ENCODE measurements at regions not wholly inside any gene's neighbourhood (a gene's known extent, or its start where the extent isn't known, plus 50 kb on each side); places are given as distances from the start of the nearest gene placed in this dataset.

GRCh38 chr16:87063543-87063942, 253.6 kb downstream of the C16orf95 start:
- Histone ChIP-seq H3K36me3 (ENCODE audit: control insufficient read depth in 3 of 3, insufficient read depth in 2 of 3, low read depth in 1 of 3, low read length in 3 of 3) (no peaks in the 10 kb centered on the region), H3K9me3 (ENCODE audit: control insufficient read depth in 2 of 2, insufficient read depth in 1 of 2, low read depth in 1 of 2, low read length in 1 of 2) (no peaks in the 10 kb centered on the region), H3K4me3 (ENCODE audit: low read depth in 1 of 3, low read length in 3 of 3) (no peak overlapping the region), H3K27me3 (ENCODE audit: control insufficient read depth in 3 of 3, insufficient read depth in 3 of 3, low read length in 3 of 3) (peaks cover 0 to 5% (median 2%) of the 10 kb centered on the region in 3 donors), H3K4me1 (ENCODE audit: control insufficient read depth in 3 of 3, insufficient read depth in 2 of 3, low read depth in 1 of 3, low read length in 2 of 3) (no peaks in the 10 kb centered on the region), H3K27ac (ENCODE audit: low read depth in 1 of 3, low read length in 2 of 3) (no peak overlapping the region)
- no peak for FAIRE-seq
- WGBS, 3 donors = 86 to 88% (median 86%) methylated on average over 19 of the region's 19 CpGs
- DNase-seq = no peak

DNA sequence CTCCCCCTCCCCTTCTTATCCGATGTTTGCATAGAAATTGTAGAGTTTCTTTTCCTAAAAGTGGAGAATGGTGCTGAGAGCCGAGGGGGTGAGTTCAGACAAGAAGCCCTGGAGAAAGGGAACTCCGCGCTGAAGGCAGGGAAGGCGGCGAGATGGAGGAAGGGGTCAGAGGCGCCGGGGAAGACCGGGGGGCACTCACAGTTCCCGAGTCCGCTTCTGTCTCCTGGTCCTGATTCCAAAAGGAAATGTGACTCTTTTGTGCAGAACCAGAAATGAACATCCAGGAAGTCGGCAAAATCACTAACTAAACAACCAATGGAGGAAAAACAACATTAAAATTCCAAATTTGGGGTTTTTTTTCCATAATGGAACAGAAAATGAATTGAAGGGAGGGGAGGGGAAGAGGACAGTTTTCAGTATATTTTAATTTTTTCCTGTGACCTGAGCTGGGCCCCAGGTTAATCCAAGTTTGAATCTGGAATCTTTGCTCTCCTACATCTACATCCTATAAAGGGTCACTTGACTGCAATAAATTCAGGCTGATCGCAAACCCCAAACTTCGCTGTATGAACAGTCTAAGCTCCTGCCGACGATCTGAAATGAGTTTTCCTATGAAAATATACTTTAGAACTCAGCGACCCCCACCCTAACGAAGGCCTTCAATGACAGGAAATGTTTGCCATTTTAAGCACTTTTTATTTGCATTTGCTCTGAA, 252.3 kb downstream of the C16orf95 start:
- Histone ChIP-seq H3K27ac (ENCODE audit: low read depth in 1 of 3, low read length in 2 of 3) (no peak overlapping the region), H3K27me3 (ENCODE audit: control insufficient read depth in 3 of 3, insufficient read depth in 3 of 3, low read length in 3 of 3) (peaks cover 0 to 5% (median 2%) of the 10 kb centered on the region in 3 donors), H3K9me3 (ENCODE audit: control insufficient read depth in 2 of 2, insufficient read depth in 1 of 2, low read depth in 1 of 2, low read length in 1 of 2) (no peaks in the 10 kb centered on the region), H3K4me1 (ENCODE audit: control insufficient read depth in 3 of 3, insufficient read depth in 2 of 3, low read depth in 1 of 3, low read length in 2 of 3) (no peaks in the 10 kb centered on the region), H3K36me3 (ENCODE audit: control insufficient read depth in 3 of 3, insufficient read depth in 2 of 3, low read depth in 1 of 3, low read length in 3 of 3) (no peaks in the 10 kb centered on the region), H3K4me3 (ENCODE audit: low read depth in 1 of 3, low read length in 3 of 3) (no peak overlapping the region)
- DNase-seq (no peak), FAIRE-seq (no peak)
- 53 to 60% (median 56%) methylated on average over 18 of the region's 18 CpGs for WGBS, 3 donors

GRCh38 chr16:87065446-87066132, 251.6 kb downstream of the C16orf95 start:
- H3K27me3 ChIP-seq (ENCODE audit: control insufficient read depth in 3 of 3, insufficient read depth in 3 of 3, low read length in 3 of 3) = peaks cover 0 to 5% (median 2%) of the 10 kb centered on the region in 3 donors
- DNase-seq (no peak), FAIRE-seq (no peak)
- no peaks in the 10 kb centered on the region for H3K9me3 ChIP-seq (ENCODE audit: control insufficient read depth in 2 of 2, insufficient read depth in 1 of 2, low read depth in 1 of 2, low read length in 1 of 2)
- H3K27ac ChIP-seq (ENCODE audit: low read depth in 1 of 3, low read length in 2 of 3) = no peak overlapping the region
- H3K4me3 ChIP-seq (ENCODE audit: low read depth in 1 of 3, low read length in 3 of 3) = no peak overlapping the region
- no peaks in the 10 kb centered on the region for H3K4me1 ChIP-seq (ENCODE audit: control insufficient read depth in 3 of 3, insufficient read depth in 2 of 3, low read depth in 1 of 3, low read length in 2 of 3)
- WGBS, 3 donors = 51 to 54% (median 52%) methylated on average over 14 of the region's 14 CpGs
- no peaks in the 10 kb centered on the region for H3K36me3 ChIP-seq (ENCODE audit: control insufficient read depth in 3 of 3, insufficient read depth in 2 of 3, low read depth in 1 of 3, low read length in 3 of 3)

DNA sequence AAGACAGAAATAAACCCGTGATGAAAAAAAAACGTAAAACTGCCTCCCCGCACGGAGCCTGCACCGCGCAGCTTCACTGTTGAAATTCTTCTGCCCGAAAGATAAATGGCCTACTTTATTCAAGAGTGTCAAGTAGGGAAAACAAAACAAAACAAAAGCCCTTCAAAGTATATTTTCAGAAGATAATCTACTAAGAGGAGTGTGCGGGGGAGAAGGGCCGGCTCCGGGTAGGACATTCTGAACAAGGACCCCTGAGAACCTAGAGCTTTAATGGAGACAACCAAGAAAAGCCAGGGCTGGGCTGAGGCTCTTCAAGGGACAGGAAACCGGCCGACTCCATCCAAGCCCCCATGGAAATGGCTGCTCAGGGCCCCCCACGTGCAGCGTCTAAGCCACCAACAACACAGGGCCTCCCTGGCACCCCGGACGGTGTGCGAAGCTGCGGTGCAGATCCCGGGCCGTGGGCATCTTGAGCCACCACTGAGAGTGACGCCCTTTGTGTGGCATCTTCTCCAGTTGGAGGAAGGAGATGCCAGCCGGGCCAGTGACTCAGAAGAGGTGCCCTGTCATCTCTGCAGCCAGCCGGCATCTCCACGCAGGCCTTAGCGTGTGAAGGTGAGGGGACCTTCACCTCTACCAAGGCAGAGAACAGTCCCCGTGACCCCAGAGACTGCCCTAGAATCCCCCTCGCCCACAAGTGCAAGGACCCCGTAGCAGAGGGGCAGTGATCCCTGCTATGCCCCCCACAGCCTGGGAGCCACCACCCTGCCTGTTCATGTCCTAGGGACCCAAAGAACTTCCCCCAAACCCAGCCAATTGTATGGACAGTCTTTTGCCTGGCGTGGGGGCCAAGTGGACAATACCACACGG, 250.8 kb downstream of the C16orf95 start:
- no peaks in the 10 kb centered on the region for H3K9me3 ChIP-seq (ENCODE audit: control insufficient read depth in 2 of 2, insufficient read depth in 1 of 2, low read depth in 1 of 2, low read length in 1 of 2)
- no peak for FAIRE-seq
- no peak for DNase-seq
- H3K4me1 ChIP-seq (ENCODE audit: control insufficient read depth in 3 of 3, insufficient read depth in 2 of 3, low read depth in 1 of 3, low read length in 2 of 3) = no peaks in the 10 kb centered on the region
- WGBS, 3 donors = 81 to 85% (median 84%) methylated on average over 30 of the region's 30 CpGs
- peaks cover 0 to 5% (median 2%) of the 10 kb centered on the region in 3 donors for H3K27me3 ChIP-seq (ENCODE audit: control insufficient read depth in 3 of 3, insufficient read depth in 3 of 3, low read length in 3 of 3)
- H3K27ac ChIP-seq (ENCODE audit: low read depth in 1 of 3, low read length in 2 of 3) = no peak overlapping the region
- H3K36me3 ChIP-seq (ENCODE audit: control insufficient read depth in 3 of 3, insufficient read depth in 2 of 3, low read depth in 1 of 3, low read length in 3 of 3) = no peaks in the 10 kb centered on the region
- no peak overlapping the region for H3K4me3 ChIP-seq (ENCODE audit: low read depth in 1 of 3, low read length in 3 of 3)

GRCh38 chr16:87067003-87067556, 250.1 kb downstream of the C16orf95 start:
- no peak for FAIRE-seq
- peaks cover 0 to 4% (median 2%) of the 10 kb centered on the region in 3 donors for H3K27me3 ChIP-seq (ENCODE audit: control insufficient read depth in 3 of 3, insufficient read depth in 3 of 3, low read length in 3 of 3)
- H3K9me3 ChIP-seq (ENCODE audit: control insufficient read depth in 2 of 2, insufficient read depth in 1 of 2, low read depth in 1 of 2, low read length in 1 of 2) = no peaks in the 10 kb centered on the region
- DNase-seq = no peak
- H3K4me3 ChIP-seq (ENCODE audit: low read depth in 1 of 3, low read length in 3 of 3) = no peak overlapping the region
- H3K27ac ChIP-seq (ENCODE audit: low read depth in 1 of 3, low read length in 2 of 3) = no peak overlapping the region
- H3K4me1 ChIP-seq (ENCODE audit: control insufficient read depth in 3 of 3, insufficient read depth in 2 of 3, low read depth in 1 of 3, low read length in 2 of 3) = no peaks in the 10 kb centered on the region
- no peaks in the 10 kb centered on the region for H3K36me3 ChIP-seq (ENCODE audit: control insufficient read depth in 3 of 3, insufficient read depth in 2 of 3, low read depth in 1 of 3, low read length in 3 of 3)
- WGBS, 3 donors = 74 to 86% (median 79%) methylated on average over 24 of the region's 24 CpGs

- FAIRE-seq (no peak), DNase-seq (no peak)
- no peak overlapping the region for H3K27ac ChIP-seq (ENCODE audit: low read depth in 1 of 3, low read length in 2 of 3)
- WGBS, 3 donors = 84 to 88% (median 86%) methylated on average over 40 of the region's 40 CpGs
- H3K4me1 ChIP-seq (ENCODE audit: control insufficient read depth in 3 of 3, insufficient read depth in 2 of 3, low read depth in 1 of 3, low read length in 2 of 3) = no peaks in the 10 kb centered on the region
- H3K4me3 ChIP-seq (ENCODE audit: low read depth in 1 of 3, low read length in 3 of 3) = no peak overlapping the region
- H3K27me3 ChIP-seq (ENCODE audit: control insufficient read depth in 3 of 3, insufficient read depth in 3 of 3, low read length in 3 of 3) = peaks cover 0 to 2% (median 2%) of the 10 kb centered on the region in 3 donors
- no peaks in the 10 kb centered on the region for H3K36me3 ChIP-seq (ENCODE audit: control insufficient read depth in 3 of 3, insufficient read depth in 2 of 3, low read depth in 1 of 3, low read length in 3 of 3)
- no peaks in the 10 kb centered on the region for H3K9me3 ChIP-seq (ENCODE audit: control insufficient read depth in 2 of 2, insufficient read depth in 1 of 2, low read depth in 1 of 2, low read length in 1 of 2)
Measured at GRCh38 chr16:87067836-87068761, 249.1 kb downstream of the C16orf95 start.

DNA sequence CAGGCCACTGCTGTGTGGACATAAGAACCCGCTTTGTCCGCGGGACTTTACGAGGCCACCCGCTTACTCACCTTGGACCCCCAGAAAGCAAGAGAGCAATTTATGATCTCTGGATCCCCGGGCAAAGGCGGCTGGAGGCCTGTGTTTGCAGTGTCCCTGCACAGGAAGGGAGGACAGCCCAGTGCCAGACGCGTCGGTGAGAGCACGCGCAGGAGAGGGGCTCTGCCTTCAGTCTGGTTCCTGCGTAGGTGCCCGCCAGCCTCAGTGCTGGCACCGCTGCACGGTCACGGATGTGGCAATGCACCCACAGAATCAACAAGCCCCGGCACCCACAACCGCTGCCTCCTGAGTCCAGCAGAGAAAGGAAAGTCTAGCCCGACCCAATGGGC, 248.4 kb downstream of the C16orf95 start:
- no peak for FAIRE-seq
- Histone ChIP-seq H3K27me3 (ENCODE audit: control insufficient read depth in 3 of 3, insufficient read depth in 3 of 3, low read length in 3 of 3) (peaks cover 0 to 2% (median 2%) of the 10 kb centered on the region in 3 donors), H3K4me1 (ENCODE audit: control insufficient read depth in 3 of 3, insufficient read depth in 2 of 3, low read depth in 1 of 3, low read length in 2 of 3) (no peaks in the 10 kb centered on the region), H3K4me3 (ENCODE audit: low read depth in 1 of 3, low read length in 3 of 3) (no peak overlapping the region), H3K36me3 (ENCODE audit: control insufficient read depth in 3 of 3, insufficient read depth in 2 of 3, low read depth in 1 of 3, low read length in 3 of 3) (no peaks in the 10 kb centered on the region), H3K27ac (ENCODE audit: low read depth in 1 of 3, low read length in 2 of 3) (no peak overlapping the region), H3K9me3 (ENCODE audit: control insufficient read depth in 2 of 2, insufficient read depth in 1 of 2, low read depth in 1 of 2, low read length in 1 of 2) (no peaks in the 10 kb centered on the region)
- WGBS, 3 donors = 84 to 93% (median 92%) methylated on average over 20 of the region's 20 CpGs
- no peak for DNase-seq

Data from small intestine (tissue), 7 donors.